Heart right ventricle (tissue), 16 donors: ENCODE measurements at regions not wholly inside any gene's neighbourhood (a gene's known extent, or its start where the extent isn't known, plus 50 kb on each side); places are given as distances from the start of the nearest gene placed in this dataset.

Experiments
- ATAC-seq, 8 donors: fragments of 200-7000 bp; cut with Tn5 transposase; one replicate each; pipeline ENCODE4 v1.9.1; 2020; ENCODE audit warnings: mild to moderate bottlenecking in 8 of 8, moderate library complexity in 8 of 8, moderate number of reproducible peaks in 1 of 8
- DNase-seq, 2 donors: peaks; one replicate each; pipeline ENCODE4 v3.0.0-alpha.2; 2020
- H3K27ac ChIP-seq, 10 donors: fragments of 200-600 bp; sonication (generic) in 2 of 10; one replicate each; pipeline versions ENCODE4 v1.5.0 to v1.8.0; 2020 to 2022; ENCODE audit warnings: mild to moderate bottlenecking in 3 of 10
- H3K27me3 ChIP-seq, 7 donors: fragments of 200-600 bp; one replicate each; pipeline ENCODE4 v1.8.0; 2021 to 2022; ENCODE audit warnings: mild to moderate bottlenecking in 2 of 7
- H3K36me3 ChIP-seq, 9 donors: fragments of 200-600 bp; sonication (generic) in 1 of 9; one replicate each; pipeline versions ENCODE4 v1.5.0 to v1.8.0; 2020 to 2022; ENCODE audit warnings: mild to moderate bottlenecking in 2 of 9
- H3K4me1 ChIP-seq, 9 donors: fragments of 200-600 bp; sonication (generic) in 1 of 9; one replicate each; pipeline versions ENCODE4 v1.5.0 to v1.8.0; 2020 to 2022; ENCODE audit warnings: mild to moderate bottlenecking in 4 of 9
- H3K4me3 ChIP-seq, 10 donors: fragments of 200-600 bp; sonication (generic) in 2 of 10; one replicate each; pipeline versions ENCODE4 v1.5.0 to v1.8.0; 2020 to 2022; ENCODE audit warnings: mild to moderate bottlenecking in 7 of 10, moderate library complexity in 2 of 10
- H3K9me3 ChIP-seq, 11 donors: fragments of 200-600 bp in 10 of 11; sonication (generic) in 2 of 11; one replicate each; pipeline versions ENCODE4 v1.5.0 to v1.8.0; 2013 to 2022; ENCODE audit warnings: mild to moderate bottlenecking in 2 of 11, control low read depth in 1 of 11, moderate library complexity in 1 of 11
- CTCF ChIP-seq, 9 donors: fragments of 200-600 bp; sonication (generic) in 2 of 9; IDR thresholded peaks; one replicate each; pipeline versions ENCODE4 v1.5.0 to v1.8.0; 2021 to 2022; ENCODE audit warnings: antibody characterized with exemption in 9 of 9, mild to moderate bottlenecking in 5 of 9, moderate library complexity in 1 of 9
- WGBS, 2 donors: extraction: QIAGEN DNeasy Blood & Tissue Kit; methylation state at CpG; one replicate each; pipeline ENCODE4 v1.1.7; 2013; ENCODE audit warnings: inconsistent platforms in 1 of 2; 5-methylcytosine and 5-hydroxymethylcytosine counted together
- intact Hi-C, 10 donors: fragments of 100-400 bp; cut with DNase I; formaldehyde crosslinking; loops; one replicate each; pipeline versions ENCODE4 v1.11.1 to v1.14.2; 2022
- donor health status: Arrhythmogenic right ventricular cardiomyopathy.
- donor health status: ischemic (EF 13 %, LVEDD 7.1; RV severe dilation, severe dysfunction).
- donor health status: healthy with polysubstance abuse.
- donor health status: DM: no; HTN: yes; CAD: no.
- donor health status: DM: no; HTN: no; CAD: no.
- donor health status: ischemic (EF 25% LVEDD 6.9; RV normal size, moderate dysfunction).
- donor health status: ischemic (EF 25% LVEDD 5.7; RV mildly dilated, moderate dysfunction).
- donor health status: healthy.
- donor health status: DM: yes; HTN: yes; CAD: no.
- donor health status: Ischemic cardiomyopathy.
- donor health status: ischemic (EF 35%, LVEDD 5.7; RV mildly dilated, moderate dysfunction).
- donor health status: nonischemic (EF 11% LVEDD 7.7; RV severe dilation, severe dysfunction).
- donor health status: DM: yes; HTN: yes; CAD: no.
- donor health status: PGD.
- donor health status: ischemic (EF 29% LVEDD 5.4; RV normal size, mild dysfunction).
- donor health status: nonischemic (EF 23%, LVEDD 6.1; RV moderate dilation, normal function).

DNA sequence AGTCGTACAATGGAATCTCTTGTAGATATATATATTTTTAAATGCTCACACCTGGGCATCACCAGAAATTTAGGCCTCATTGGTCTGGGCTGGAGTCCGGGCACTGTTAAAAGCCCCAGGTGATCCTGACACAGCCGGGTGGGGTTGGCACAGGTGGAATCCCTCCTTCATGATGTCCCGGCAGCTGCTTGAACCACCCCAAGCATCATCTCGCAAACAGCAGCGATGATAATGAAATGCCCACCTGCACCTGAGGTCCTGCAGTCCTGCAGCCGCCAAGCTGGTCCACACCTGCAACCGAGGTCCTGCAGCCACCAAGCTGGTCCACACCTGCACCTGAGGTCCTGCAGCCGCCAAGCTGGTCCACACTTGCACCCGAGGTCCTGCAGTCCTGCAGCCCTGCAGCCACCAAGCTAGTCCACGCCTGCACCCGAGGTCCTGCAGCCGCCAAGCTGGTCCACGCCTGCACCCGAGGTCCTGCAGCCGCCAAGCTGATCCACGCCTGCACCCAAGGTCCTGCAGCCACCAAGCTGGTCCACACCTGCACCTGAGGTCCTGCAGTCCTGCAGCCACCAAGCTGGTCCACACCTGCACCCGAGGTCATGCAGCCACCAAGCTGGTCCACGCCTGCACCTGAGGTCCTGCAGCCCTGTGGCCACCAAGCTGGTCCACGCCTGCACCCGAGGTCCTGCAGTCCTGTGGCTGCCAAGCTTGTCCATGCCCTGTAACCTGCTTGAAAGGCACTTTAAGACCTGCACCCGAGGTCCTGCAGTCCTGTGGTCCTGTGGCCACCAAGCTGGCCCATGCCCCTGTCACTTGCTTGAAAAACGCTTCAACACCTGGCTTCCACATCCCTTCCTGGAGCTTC lies 261.2 kb downstream of the DLL1 start:
- ATAC-seq: no peak
- Histone ChIP-seq H3K27me3 (no peaks in the 10 kb centered on the region), H3K27ac (no peak overlapping the region), H3K4me1 (peaks cover 0 to 4% (median 0%) of the 10 kb centered on the region in 9 donors), H3K36me3 (no peaks in the 10 kb centered on the region), H3K4me3 (no peak overlapping the region), H3K9me3 (peaks cover 0 to 5% (median 0%) of the 10 kb centered on the region in 11 donors)
- no peak for TF ChIP-seq CTCF (IDR thresholded peaks at IDR 0.05)
- 85 to 90% methylated on average over 23 of the region's 23 CpGs for WGBS, 2 donors
- DNase-seq: no peak
- intact Hi-C loops: loop anchor here in 2 of 10 donors (5.0 to 10.0 kb wide), 2 partner anchors 263 to 265 kb away; partner anchors contain the start of gene DLL1 (in 2 of the 2)

GRCh38 chr6:170028629-170029345 lies 262.1 kb downstream of the DLL1 start:
- no peak for DNase-seq
- H3K9me3 ChIP-seq: peaks cover 0 to 5% (median 0%) of the 10 kb centered on the region in 11 donors
- peaks cover 0 to under 1% (median 0%) of the 10 kb centered on the region in 7 donors for H3K27me3 ChIP-seq
- H3K4me3 ChIP-seq: no peak overlapping the region
- H3K36me3 ChIP-seq: no peaks in the 10 kb centered on the region
- no peak overlapping the region for H3K27ac ChIP-seq
- no peak for ATAC-seq
- intact Hi-C loops: loop anchor here in 2 of 10 donors (5.0 to 10.0 kb wide), 2 partner anchors 264 to 266 kb away; partner anchors contain the start of gene DLL1 (in 2 of the 2)
- no peak for TF ChIP-seq CTCF (IDR thresholded peaks at IDR 0.05)
- peaks cover 0 to 6% (median 0%) of the 10 kb centered on the region in 9 donors for H3K4me1 ChIP-seq
- WGBS, 2 donors: 86% methylated on average over 23 of the region's 23 CpGs

DNA sequence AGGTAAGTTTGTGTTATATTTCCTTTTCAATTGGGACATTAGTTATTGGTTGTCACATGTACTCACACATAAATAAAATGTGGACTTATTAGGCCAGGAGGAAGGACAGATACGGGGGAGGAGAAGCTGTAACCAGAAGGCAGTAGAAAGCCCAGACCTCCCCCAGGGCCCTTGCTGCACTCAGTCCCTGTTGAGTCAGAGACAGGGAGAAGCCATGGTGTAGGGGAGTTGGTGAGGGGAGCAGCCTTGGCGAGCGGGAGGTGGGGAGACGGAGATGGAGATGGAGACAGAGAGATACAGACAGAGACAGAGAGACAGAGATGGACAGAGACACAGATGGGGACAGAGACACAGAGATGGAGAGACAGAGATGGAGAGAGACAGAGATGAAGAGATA lies 263.2 kb downstream of the DLL1 start:
- H3K4me1 ChIP-seq: peaks cover 0 to 17% (median 7%) of the 10 kb centered on the region in 9 donors
- no peaks in the 10 kb centered on the region for H3K9me3 ChIP-seq
- no peaks in the 10 kb centered on the region for H3K36me3 ChIP-seq
- 91 to 92% methylated on average over 4 of the region's 4 CpGs for WGBS, 2 donors
- H3K4me3 ChIP-seq: no peak overlapping the region
- intact Hi-C loops: loop anchor here in 2 of 10 donors (5.0 to 10.0 kb wide), 2 partner anchors 265 to 267 kb away; partner anchors contain the start of gene DLL1 (in 2 of the 2)
- H3K27me3 ChIP-seq: peaks cover 0 to 12% (median 9%) of the 10 kb centered on the region in 7 donors
- DNase-seq: no peak
- no peak for ATAC-seq
- no peak for TF ChIP-seq CTCF (IDR thresholded peaks at IDR 0.05)
- no peak overlapping the region for H3K27ac ChIP-seq
